A549 (cell line): ENCODE measurements at regions not wholly inside any gene's neighbourhood (a gene's known extent, or its start where the extent isn't known, plus 50 kb on each side); places are given as distances from the start of the nearest gene placed in this dataset.

ENCODE experiments used
- ATAC-seq, 2 experiments: fragments of 200-7000 bp in 1 of 2; fragments of >200 bp in 1 of 2; cut with Nextera tagmentation in 1 of 2; cut with Tn5 transposase in 1 of 2; 3 replicates each; pipeline versions ENCODE4 v1.8.0 to v1.9.1; 2018 to 2020; ENCODE audit warnings: mild to moderate bottlenecking in 1 of 2, moderate library complexity in 1 of 2
- CTCF ChIA-PET: fragments of 300-600 bp; sonication (Branson Sonifier 250); formaldehyde crosslinking; extraction: SDS; loops from one replicate; lab custom pipeline; 2021; ENCODE audit warnings: antibody characterized with exemption, inconsistent platforms; lab: Yijun Ruan, JAX
- POLR2A ChIA-PET: fragments of 350-600 bp; formaldehyde crosslinking; extraction: SDS; loops from one replicate; lab custom pipeline; 2021; ENCODE audit warnings: antibody characterized with exemption, inconsistent platforms; lab: Yijun Ruan, JAX
- DNase-seq, 2 experiments: peaks; one replicate each; pipeline versions ENCODE4 v3.0.0 to v3.0.0-alpha.2; 2011 to 2016; ENCODE audit warnings: low read depth in 1 of 2, low spot score in 1 of 2
- FAIRE-seq: peaks from 2 replicates; lab custom pipeline; 2011; peaks lifted over from hg19 to GRCh38; lab: Jason Lieb, UNC
- H3K27ac ChIP-seq, 2 experiments: fragments of >200 bp; sonication (Bioruptor Twin); formaldehyde crosslinking; 3 replicates each; pipeline ENCODE4 v1.5.1; 2016 to 2017
- H3K4me1 ChIP-seq: fragments of >200 bp; sonication (Bioruptor Twin); formaldehyde crosslinking; 3 replicates; pipeline ENCODE4 v1.6.1; 2016
- H3K4me2 ChIP-seq: fragments of >200 bp; sonication (Bioruptor Twin); formaldehyde crosslinking; 3 replicates; pipeline ENCODE4 v1.6.1; 2016
- H3K4me3 ChIP-seq: fragments of >200 bp; sonication (Bioruptor Twin); formaldehyde crosslinking; 3 replicates; pipeline ENCODE4 v1.5.1; 2016
- H3K9me3 ChIP-seq: fragments of >200 bp; sonication (Bioruptor Twin); formaldehyde crosslinking; 3 replicates; pipeline ENCODE4 v1.6.1; 2016
- CBX2 ChIP-seq: fragments of 200-600 bp; sonication (generic); IDR thresholded peaks from 2 replicates; pipeline ENCODE4 v1.6.1; 2016; ENCODE audit warnings: low read depth, mild to moderate bottlenecking, borderline replicate concordance
- CEBPB ChIP-seq, 2 experiments: fragments of >200 bp in 1 of 2; sonication (Bioruptor Twin) in 1 of 2; formaldehyde crosslinking in 1 of 2; IDR thresholded peaks; 2 replicates each; pipeline ENCODE4 v1.6.1; 2012 to 2016
- CHD4 ChIP-seq: fragments of 200-600 bp; sonication (generic); IDR thresholded peaks from 2 replicates; pipeline ENCODE4 v1.6.1; 2016; ENCODE audit warnings: antibody characterized with exemption, mild to moderate bottlenecking, borderline replicate concordance
- CTCF ChIP-seq: fragments of >200 bp; sonication (Bioruptor Twin); formaldehyde crosslinking; IDR thresholded peaks from 3 replicates; pipeline ENCODE4 v1.5.1; 2016
- EP300 ChIP-seq, 2 experiments: fragments of >200 bp; sonication (Bioruptor Twin); formaldehyde crosslinking; IDR thresholded peaks; 2 replicates in 1 of 2; 3 replicates in 1 of 2; pipeline ENCODE4 v1.6.1; 2016 to 2017
- HES2 ChIP-seq: fragments of >200 bp; sonication (Bioruptor Twin); formaldehyde crosslinking; IDR thresholded peaks from 2 replicates; pipeline ENCODE4 v1.6.1; 2016
- HOXB13 ChIP-seq: fragments of 250-450 bp; sonication (Bioruptor Pico); IDR thresholded peaks from 2 replicates; pipeline ENCODE4 v1.5.0; 2020; ENCODE audit warnings: low read depth, mild to moderate bottlenecking, moderate library complexity
- HOXB5 ChIP-seq: fragments of 250-450 bp; sonication (Bioruptor Pico); IDR thresholded peaks from 2 replicates; pipeline ENCODE4 v1.5.0; 2020; ENCODE audit warnings: mild to moderate bottlenecking, moderate library complexity
- KDM1A ChIP-seq: fragments of 200-600 bp; sonication (generic); IDR thresholded peaks from 2 replicates; pipeline ENCODE4 v1.6.1; 2016; ENCODE audit warnings: low read depth, mild to moderate bottlenecking
- NR3C1 ChIP-seq: fragments of >200 bp; sonication (Bioruptor Twin); formaldehyde crosslinking; IDR thresholded peaks from 3 replicates; pipeline ENCODE4 v1.6.1; 2017
- RAD21 ChIP-seq, 2 experiments: fragments of >200 bp in 1 of 2; sonication (Bioruptor Twin) in 1 of 2; formaldehyde crosslinking in 1 of 2; IDR thresholded peaks in 1 of 2; conservative IDR thresholded peaks in 1 of 2; 2 replicates in 1 of 2; 3 replicates in 1 of 2; pipeline ENCODE4 v1.6.1; 2012 to 2018; ENCODE audit warnings: inconsistent platforms in 1 of 2
- RCOR1 ChIP-seq: fragments of 150-350 bp; IDR thresholded peaks from 2 replicates; pipeline ENCODE4 v1.6.1; 2014; ENCODE audit warnings: antibody characterized with exemption, low read length, low read depth
- REST ChIP-seq: fragments of 200-600 bp; sonication (generic); IDR thresholded peaks from 2 replicates; pipeline ENCODE4 v1.6.1; 2016; ENCODE audit warnings: antibody characterized with exemption, mild to moderate bottlenecking, moderate library complexity
- SREBF2 ChIP-seq: fragments of 450-650 bp; IDR thresholded peaks from 2 replicates; pipeline ENCODE4 v1.6.1; 2014; ENCODE audit warnings: mild to moderate bottlenecking, moderate library complexity
- TFCP2L1 ChIP-seq: fragments of 250-450 bp; sonication (Bioruptor Pico); IDR thresholded peaks from 2 replicates; pipeline ENCODE4 v1.5.0; 2021; ENCODE audit warnings: mild to moderate bottlenecking
- USF2 ChIP-seq: fragments of 450-650 bp; IDR thresholded peaks from 2 replicates; pipeline ENCODE4 v1.6.1; 2014; ENCODE audit warnings: antibody characterized with exemption
- ZC3H11A ChIP-seq: fragments of 450-650 bp; IDR thresholded peaks from 2 replicates; pipeline ENCODE4 v1.6.1; 2014; ENCODE audit warnings: antibody characterized with exemption, mild to moderate bottlenecking
- ZFP36 ChIP-seq: fragments of 450-650 bp; IDR thresholded peaks from 2 replicates; pipeline ENCODE4 v1.6.1; 2014; ENCODE audit warnings: borderline replicate concordance; ENCODE audit not compliant: partially characterized antibody
- ZNF302 ChIP-seq: fragments of 250-450 bp; sonication (Bioruptor Pico); IDR thresholded peaks from 2 replicates; pipeline ENCODE4 v1.9.0; 2021; ENCODE audit warnings: inconsistent platforms, mild to moderate bottlenecking, moderate library complexity
- WGBS: methylation state at CpG from one replicate; pipeline ENCODE4 v1.1.6; 2017; ENCODE audit errors: missing lambda C conversion rate; 5-methylcytosine and 5-hydroxymethylcytosine counted together

- no peak for TF ChIP-seq NR3C1
These were observed 451.0 kb upstream of the ADARB2 start (continued) for GRCh38 chr10:2188371-2188770.

- no peak overlapping the region for H3K4me3 ChIP-seq
- TF ChIP-seq ZC3H11A = no peak
- TF ChIP-seq CEBPB (IDR thresholded peaks at IDR 0.05) = 0 out of 4 replicates have a peak, but pooled peaks of 1 of the 2 experiments have one; percentile 9
- FAIRE-seq (no peak), DNase-seq (no peak), ATAC-seq (no peak)
- POLR2A ChIA-PET = no interaction called here
- no peak overlapping the region for H3K27ac ChIP-seq
- H3K4me2 ChIP-seq = no peak overlapping the region
- CTCF ChIA-PET = no interaction called here
- 0% methylated on average over 2 of the region's 2 CpGs for WGBS
- no peaks in the 10 kb centered on the region for H3K9me3 ChIP-seq
- no peaks in the 10 kb centered on the region for H3K4me1 ChIP-seq
These were observed 436.0 kb upstream of the ADARB2 start for GRCh38 chr10:2173327-2173726.

GRCh38 chr10:2165771-2166460 lies 428.6 kb upstream of the ADARB2 start:
- ChIA-PET CTCF (no interaction called here), POLR2A (no interaction called here)
- WGBS = 20% methylated on average over 18 of the region's 18 CpGs
- Histone ChIP-seq H3K4me2 (no peak overlapping the region), H3K4me3 (no peak overlapping the region), H3K9me3 (no peaks in the 10 kb centered on the region), H3K4me1 (no peaks in the 10 kb centered on the region), H3K27ac (no peak overlapping the region)
- FAIRE-seq (no peak), ATAC-seq (no peak), DNase-seq (no peak)
- no peak for TF ChIP-seq HOXB13 (CRISPR knock-in tag)
- TF ChIP-seq EP300 (IDR thresholded peaks at IDR 0.05) = no peak
- TF ChIP-seq HOXB5 (CRISPR knock-in tag) = no peak
- TF ChIP-seq CHD4 = no peak

GRCh38 chr10:2150288-2150687 lies 413.0 kb upstream of the ADARB2 start:
- TF ChIP-seq RAD21 (conservative IDR thresholded peaks at IDR 0.05 in 1 of 2, IDR thresholded peaks at IDR 0.05 in 1 of 2) = no peak
- no peak for TF ChIP-seq HES2
- TF ChIP-seq ZNF302 (CRISPR knock-in tag) = no peak
- TF ChIP-seq ZFP36 = no peak
- TF ChIP-seq REST = no peak
- no peak for TF ChIP-seq CBX2
- no peak for TF ChIP-seq RCOR1
- no peak for TF ChIP-seq CTCF
- no peak for TF ChIP-seq KDM1A
- TF ChIP-seq CHD4 = no peak
- TF ChIP-seq USF2 = no peak
- no peak for TF ChIP-seq TFCP2L1
- TF ChIP-seq SREBF2 = no peak
- no peak overlapping the region for H3K4me3 ChIP-seq
- H3K9me3 ChIP-seq = no peaks in the 10 kb centered on the region
- no peak overlapping the region for H3K27ac ChIP-seq
- 3% methylated on average over 4 of the region's 4 CpGs for WGBS
- CTCF ChIA-PET = no interaction called here
- no peaks in the 10 kb centered on the region for H3K4me1 ChIP-seq
- FAIRE-seq = no peak
- no peak for DNase-seq
- H3K4me2 ChIP-seq = no peak overlapping the region
- POLR2A ChIA-PET = no interaction called here
- ATAC-seq = no peak
